ENCODE measurements at regions not wholly inside any gene's neighbourhood (a gene's known extent, or its start where the extent isn't known, plus 50 kb on each side); places are given as distances from the start of the nearest gene placed in this dataset.

GRCh38 chr10:10961072-10961471 is 56.6 kb upstream of the CELF2 start (continued):
- TF ChIP-seq ZFX (IDR thresholded peaks at IDR 0.05) (no peak), ZBTB33 (IDR thresholded peaks at IDR 0.05; ENCODE audit: extremely low read depth, insufficient replicate concordance, low read length) (no peak), POLR2AphosphoS5 (IDR thresholded peaks at IDR 0.05; ENCODE audit: low read depth, low read length) (no peak), TCF7L2 (IDR thresholded peaks at IDR 0.05; ENCODE audit: borderline replicate concordance, extremely low read depth, insufficient read depth, insufficient read length) (no peak)

- Histone ChIP-seq H3K9me2 (ENCODE audit: insufficient read depth) (no peaks in the 10 kb centered on the region), H3K4me3 (replicated peaks in 1 of 2; ENCODE audit: low read depth in 1 of 2, low read length in 2 of 2) (no peak overlapping the region), H2AFZ (ENCODE audit: low read depth, low read length, poor library complexity, severe bottlenecking) (no peak overlapping the region), H3K27me3 (ENCODE audit: insufficient read depth, low read length) (no peaks in the 10 kb centered on the region), H3K9ac (ENCODE audit: low read length) (no peak overlapping the region), H3K79me2 (ENCODE audit: insufficient read depth, low read length) (no peaks in the 10 kb centered on the region), H3K27ac (ENCODE audit: low read depth, low read length) (no peak overlapping the region), H3K9me3 (ENCODE audit: control insufficient read depth in 1 of 2, insufficient read depth in 1 of 2, low read depth in 1 of 2, low read length in 2 of 2) (peaks cover 15 to 20% of the 10 kb centered on the region in 2 experiments; a peak in 2 of 4 replicates), H3K4me2 (ENCODE audit: low read length) (no peak overlapping the region), H3K4me1 (ENCODE audit: control insufficient read depth in 1 of 2, insufficient read depth in 2 of 2, low read length in 2 of 2) (no peaks in the 10 kb centered on the region), H3K36me3 (ENCODE audit: control insufficient read depth in 1 of 2, insufficient read depth in 2 of 2, low read length in 2 of 2) (no peaks in the 10 kb centered on the region), H4K20me1 (ENCODE audit: insufficient read depth) (no peaks in the 10 kb centered on the region)
- intact Hi-C loops (cut with micrococcal nuclease): no loop called here
- DNase-seq (ENCODE audit: low read depth, low spot score) (no peak), ATAC-seq (no peak)
- RAD21 ChIA-PET (ENCODE audit: low non-redundant PET in 1 of 2, low total read pairs in 2 of 2, uncharacterized antibody in 2 of 2, unreplicated experiment in 2 of 2): no interaction called here
- BruUV-seq (replicated peaks): no TSS peak
- POLR2A ChIA-PET: no interaction called here
- CTCF ChIA-PET: no interaction called here
- no peak for TF ChIP-seq REST (IDR thresholded peaks at IDR 0.05; ENCODE audit: low read depth)
- TF ChIP-seq POLR2AphosphoS5 (IDR thresholded peaks at IDR 0.05; ENCODE audit: low read depth, low read length): no peak
- no peak for TF ChIP-seq CBX3 (IDR thresholded peaks at IDR 0.05; ENCODE audit: low read depth)
- TF ChIP-seq TCF7L2 (IDR thresholded peaks at IDR 0.05; ENCODE audit: borderline replicate concordance, extremely low read depth, insufficient read depth, insufficient read length): no peak
- no peak for TF ChIP-seq YY1 (IDR thresholded peaks at IDR 0.05; ENCODE audit: extremely low read depth, insufficient replicate concordance, low read depth, low read length)
- TF ChIP-seq EZH2phosphoT487 (IDR thresholded peaks at IDR 0.05; ENCODE audit: borderline replicate concordance): no peak
- TF ChIP-seq EGR1 (IDR thresholded peaks at IDR 0.05; ENCODE audit: low read depth): no peak
- TF ChIP-seq ELF1 (IDR thresholded peaks at IDR 0.05; ENCODE audit: borderline replicate concordance, low read depth): no peak
- no peak for TF ChIP-seq SIN3A (IDR thresholded peaks at IDR 0.05; ENCODE audit: low read depth)
- no peak for TF ChIP-seq RAD21 (IDR thresholded peaks at IDR 0.05; ENCODE audit: low read depth)
- no peak for TF ChIP-seq EZH2 (IDR thresholded peaks at IDR 0.05)
- TF ChIP-seq ZBTB33 (IDR thresholded peaks at IDR 0.05; ENCODE audit: extremely low read depth, insufficient replicate concordance, low read length): no peak
- no peak for TF ChIP-seq JUND (IDR thresholded peaks at IDR 0.05)
- TF ChIP-seq ZFX (IDR thresholded peaks at IDR 0.05): no peak
- TF ChIP-seq MAX (IDR thresholded peaks at IDR 0.05): no peak
- no peak for TF ChIP-seq ZNF274 (IDR thresholded peaks at IDR 0.05; ENCODE audit: low read depth, low read length)
- TF ChIP-seq CEBPB (IDR thresholded peaks at IDR 0.05; ENCODE audit: low read depth): no peak
These were observed 50.6 kb upstream of the CELF2 start for GRCh38 chr10:10967029-10967428.

Data from HCT116 (cell line).